Epithelial cell of proximal tubule (primary cell): ENCODE measurements at regions not wholly inside any gene's neighbourhood (a gene's known extent, or its start where the extent isn't known, plus 50 kb on each side); places are given as distances from the start of the nearest gene placed in this dataset.
A peak's percentile ranks its signal among the peaks of the same experiment; 100 is the strongest.
"Not testable (repeated sequence)": the region's sequence is repeated elsewhere in the genome, so short reads cannot be mapped to it uniquely, and the experiment has no call there.

Experiments
- DNase-seq: peaks from one replicate; pipeline ENCODE4 v3.0.0-alpha.2; 2011; ENCODE audit warnings: low read depth
- H3K4me3 ChIP-seq: 2 replicates; pipeline ENCODE4 v1.5.1; 2011; ENCODE audit warnings: low read depth, mild to moderate bottlenecking, low read length
- CTCF ChIP-seq: conservative IDR thresholded peaks from 2 replicates; pipeline ENCODE4 v1.5.1; 2012; ENCODE audit warnings: low read depth, mild to moderate bottlenecking, low read length

DNA sequence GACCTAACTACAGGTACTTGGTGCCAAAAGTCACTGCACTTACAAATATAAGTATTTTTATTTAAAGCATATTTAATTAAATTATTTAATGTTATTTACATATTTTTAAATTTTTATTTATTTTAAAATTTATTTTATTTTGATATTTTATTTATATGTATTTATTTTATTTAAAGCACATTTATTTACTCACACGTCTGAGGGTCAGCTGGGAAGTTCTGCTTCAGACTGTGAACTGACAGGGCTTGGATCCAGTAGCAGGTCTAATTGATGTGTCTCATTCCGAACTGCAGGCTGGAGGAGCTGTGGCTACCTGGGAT lies 392.5 kb downstream of the GBA3 start:
- H3K4me3 ChIP-seq = no peak overlapping the region
- TF ChIP-seq CTCF = no peak
- no peak for DNase-seq

- H3K4me3 ChIP-seq = no peak overlapping the region
- TF ChIP-seq CTCF = no peak
- DNase-seq = peak; percentile 92
Measured at GRCh38 chr4:23084559-23085248, 392.0 kb downstream of the GBA3 start.

DNA sequence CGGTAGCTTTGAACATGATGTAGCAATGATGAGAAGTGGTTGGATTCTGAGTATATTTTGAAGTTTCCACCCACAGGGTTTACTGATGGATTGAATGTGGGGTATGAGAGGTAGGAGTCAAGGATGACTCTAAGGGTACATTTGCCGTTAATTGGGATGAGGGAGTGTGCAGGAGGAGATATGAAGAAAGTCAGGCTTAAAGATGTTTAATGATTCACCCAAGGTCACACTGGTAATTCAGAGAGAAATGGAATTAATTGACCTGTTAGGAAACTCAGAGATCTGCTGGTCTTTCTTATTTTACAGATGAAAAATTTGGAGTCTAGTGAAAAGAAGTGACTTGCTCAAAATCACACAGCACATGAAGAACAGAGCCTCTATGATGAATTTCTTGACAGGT lies 390.7 kb downstream of the GBA3 start:
- no peak overlapping the region for H3K4me3 ChIP-seq
- peak; percentile 23 for DNase-seq
- no peak for TF ChIP-seq CTCF

DNA sequence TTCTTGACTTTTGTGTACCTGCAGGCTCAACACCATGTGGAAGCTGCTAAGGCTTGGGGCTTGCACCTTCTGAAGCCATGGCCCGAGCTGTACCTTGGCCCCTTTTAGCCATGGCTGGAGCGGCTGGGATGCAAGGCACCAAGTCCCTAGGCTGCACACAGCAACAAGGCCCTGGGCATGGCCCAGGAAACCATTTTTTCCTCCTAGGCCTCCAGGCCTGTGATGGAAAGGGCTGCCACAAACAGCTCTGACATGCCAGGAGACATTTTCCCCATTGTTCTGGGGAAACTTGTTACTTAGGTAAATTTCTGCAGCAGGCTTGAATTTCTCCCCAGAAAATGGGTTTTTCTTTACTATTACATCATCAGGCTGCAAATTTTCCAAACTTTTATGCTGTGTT lies 387.4 kb downstream of the GBA3 start:
- H3K4me3 ChIP-seq, DNase-seq: not testable (repeated sequence)

DNA sequence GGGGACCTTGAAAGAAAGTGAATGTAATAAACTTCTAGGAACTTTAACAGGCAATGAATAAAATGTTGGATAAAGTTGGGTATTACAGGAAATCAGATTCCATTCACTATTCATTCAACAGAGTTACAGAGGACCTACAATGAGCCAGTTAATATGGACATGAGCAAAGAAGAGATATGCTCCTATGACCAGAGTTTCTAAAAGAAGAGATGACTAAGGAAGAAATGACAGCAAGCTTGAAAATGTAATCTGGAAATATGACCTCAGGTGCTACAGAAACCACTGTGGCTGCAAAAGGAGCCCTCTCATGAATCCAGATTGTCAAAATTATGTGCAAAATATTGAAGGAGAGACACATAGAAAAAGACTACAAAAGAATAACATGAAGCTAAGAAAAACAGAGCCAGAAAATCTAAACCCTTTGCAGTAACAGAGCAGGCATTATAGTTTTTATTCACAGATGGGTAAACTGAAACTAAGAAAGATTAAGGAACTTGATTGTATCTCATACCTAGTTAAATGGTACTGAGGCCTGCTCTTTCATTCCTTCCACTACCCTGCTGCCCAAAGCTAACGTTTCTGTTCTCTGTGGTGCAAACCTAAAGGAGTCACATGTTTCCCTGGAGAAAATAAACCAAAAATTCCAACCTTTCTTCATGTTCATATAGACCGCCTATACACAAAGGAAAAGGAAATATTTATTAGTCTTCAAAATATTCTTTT lies 378.3 kb downstream of the GBA3 start:
- DNase-seq = no peak
- H3K4me3 ChIP-seq = no peak overlapping the region
- no peak for TF ChIP-seq CTCF

DNA sequence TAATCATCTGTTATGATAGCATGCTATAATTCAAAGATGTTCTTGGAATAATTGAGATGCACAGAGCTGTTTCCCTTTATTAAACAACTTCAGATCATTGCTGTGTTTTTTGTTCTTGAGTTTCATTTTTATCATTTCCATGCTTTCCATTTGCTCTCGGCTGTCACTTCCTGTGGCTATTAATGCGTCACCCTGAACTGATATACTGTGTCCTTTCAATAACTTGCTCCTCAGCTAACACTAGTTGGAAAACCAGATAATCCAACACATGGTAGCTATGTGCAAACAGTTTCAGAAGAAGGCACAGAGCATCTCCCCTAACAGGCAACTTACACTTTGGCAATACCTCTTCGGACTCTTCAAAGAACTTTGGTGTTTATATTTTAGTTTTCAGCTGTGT lies 376.0 kb downstream of the GBA3 start:
- no peak overlapping the region for H3K4me3 ChIP-seq
- no peak for TF ChIP-seq CTCF
- no peak for DNase-seq

GRCh38 chr4:23068287-23068686 lies 375.6 kb downstream of the GBA3 start:
- H3K4me3 ChIP-seq = no peak overlapping the region
- TF ChIP-seq CTCF = no peak
- no peak for DNase-seq
